Activated naive CD8-positive, alpha-beta T cell treated with anti-CD3 and anti-CD28 coated beads for 36 hours (primary cell): ENCODE measurements at regions not wholly inside any gene's neighbourhood (a gene's known extent, or its start where the extent isn't known, plus 50 kb on each side); places are given as distances from the start of the nearest gene placed in this dataset.
A peak's percentile ranks its signal among the peaks of the same experiment; 100 is the strongest.
"Not testable (repeated sequence)": the region's sequence is repeated elsewhere in the genome, so short reads cannot be mapped to it uniquely, and the experiment has no call there.

ENCODE experiments used
- DNase-seq: peaks from one replicate; pipeline ENCODE4 v3.0.0; 2021
- H3K27ac Mint-ChIP-seq: one replicate; pipeline ENCODE4 v1.8.0; 2022; ENCODE audit warnings: mild to moderate bottlenecking, moderate library complexity, mixed read lengths
- H3K27me3 Mint-ChIP-seq: one replicate; pipeline ENCODE4 v1.8.0; 2022; ENCODE audit warnings: mild to moderate bottlenecking, mixed read lengths
- H3K36me3 Mint-ChIP-seq: one replicate; pipeline ENCODE4 v1.8.0; 2021; ENCODE audit warnings: mild to moderate bottlenecking, mixed read lengths
- H3K4me1 Mint-ChIP-seq: one replicate; pipeline ENCODE4 v1.8.0; 2021; ENCODE audit warnings: mixed read lengths
- H3K4me3 Mint-ChIP-seq: one replicate; pipeline ENCODE4 v1.8.0; 2022; ENCODE audit warnings: mild to moderate bottlenecking, moderate library complexity, mixed read lengths
- H3K9me3 Mint-ChIP-seq: one replicate; pipeline ENCODE4 v1.8.0; 2022; ENCODE audit warnings: mixed read lengths

DNA sequence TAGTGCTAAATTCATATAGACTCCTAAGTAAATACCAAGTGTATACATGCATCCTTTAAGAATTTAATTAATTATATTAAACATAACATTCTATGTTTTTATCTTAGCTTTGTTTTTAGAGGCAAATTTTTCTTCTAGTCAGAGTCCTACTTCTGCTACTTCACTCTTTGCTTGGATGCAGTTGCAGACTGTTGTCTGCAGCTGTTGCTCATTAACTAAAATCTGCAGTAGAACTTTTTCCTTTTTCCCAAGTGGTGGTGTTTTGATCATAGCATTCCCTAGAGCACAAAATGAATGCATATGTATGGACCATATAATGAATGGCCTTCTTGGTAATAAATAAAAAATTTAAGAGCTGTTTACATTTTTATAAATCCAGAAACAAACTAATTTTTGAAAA lies 198.3 kb downstream of the CASP12 start:
- H3K4me1 Mint-ChIP-seq: peaks cover 17% of the 10 kb centered on the region
- no peak overlapping the region for H3K27ac Mint-ChIP-seq
- no peaks in the 10 kb centered on the region for H3K27me3 Mint-ChIP-seq
- DNase-seq: no peak
- no peaks in the 10 kb centered on the region for H3K9me3 Mint-ChIP-seq
- H3K36me3 Mint-ChIP-seq: peaks cover 3% of the 10 kb centered on the region
- no peak overlapping the region for H3K4me3 Mint-ChIP-seq

DNA sequence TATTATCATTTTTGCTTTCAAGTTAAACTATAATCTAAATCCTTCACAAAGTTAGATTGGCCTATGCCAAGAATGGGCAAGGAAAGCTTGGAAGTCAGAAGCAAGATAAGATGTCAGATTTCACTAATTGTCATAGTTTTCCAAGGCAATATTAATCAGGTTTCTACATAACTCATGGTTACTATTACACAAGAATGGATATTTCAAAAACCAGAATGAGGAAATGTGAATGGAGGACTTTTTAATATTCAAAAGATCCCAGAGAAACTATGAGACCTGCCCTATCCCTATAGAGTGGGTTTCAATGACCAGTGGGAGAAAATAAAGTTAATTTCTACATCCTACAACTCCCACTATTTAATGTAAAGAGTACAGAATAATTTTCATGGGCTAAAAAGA lies 203.2 kb downstream of the CASP12 start:
- Mint-ChIP-seq H3K4me3 (no peak overlapping the region), H3K27me3 (no peaks in the 10 kb centered on the region), H3K27ac (no peak overlapping the region), H3K9me3 (peaks cover 5% of the 10 kb centered on the region), H3K4me1 (peaks cover 12% of the 10 kb centered on the region), H3K36me3 (peaks cover 2% of the 10 kb centered on the region)
- no peak for DNase-seq

DNA sequence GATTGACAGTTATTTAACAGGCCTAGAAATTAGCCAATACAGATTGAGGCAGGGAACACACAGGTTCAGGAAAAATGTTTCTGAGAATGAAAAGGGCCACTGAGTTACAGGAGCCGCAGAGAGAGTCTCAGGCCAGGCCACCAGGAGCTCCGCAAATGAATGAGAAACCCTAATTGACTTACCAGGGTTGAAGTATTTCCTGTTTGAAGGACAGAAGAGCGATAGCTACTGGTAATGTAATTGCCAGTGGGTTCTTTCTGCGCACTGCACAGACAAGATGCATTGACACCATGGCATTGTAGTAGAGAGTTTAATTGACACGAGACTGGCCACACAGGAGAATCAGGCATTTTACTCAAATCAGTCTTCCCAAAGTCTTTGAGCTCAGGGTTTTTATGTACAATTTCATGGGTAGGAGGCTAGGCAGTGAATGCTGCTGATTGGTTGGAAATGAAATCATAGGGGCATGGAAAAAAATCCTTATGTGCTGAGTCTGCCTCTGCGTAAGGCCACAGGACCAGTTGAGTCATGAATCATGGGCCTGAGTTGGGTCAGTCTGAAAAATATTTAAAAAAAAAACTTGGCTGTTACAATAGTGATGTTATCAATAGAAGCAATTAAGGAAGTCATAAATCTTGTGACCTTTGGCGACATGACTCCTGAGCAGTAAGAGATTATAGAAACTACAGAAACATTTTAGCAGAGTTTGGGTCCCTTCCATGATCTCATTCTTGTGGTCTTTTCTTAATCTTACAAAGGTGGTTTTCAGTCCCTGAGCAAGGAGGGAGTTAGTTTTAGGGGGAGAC lies 203.8 kb downstream of the CASP12 start:
- no peak for DNase-seq
- Mint-ChIP-seq H3K4me3 (no peak overlapping the region), H3K9me3 (peaks cover 5% of the 10 kb centered on the region), H3K4me1 (peaks cover 12% of the 10 kb centered on the region), H3K27ac (peak overlapping the region; percentile 13), H3K36me3 (peaks cover 2% of the 10 kb centered on the region), H3K27me3 (no peaks in the 10 kb centered on the region)

DNA sequence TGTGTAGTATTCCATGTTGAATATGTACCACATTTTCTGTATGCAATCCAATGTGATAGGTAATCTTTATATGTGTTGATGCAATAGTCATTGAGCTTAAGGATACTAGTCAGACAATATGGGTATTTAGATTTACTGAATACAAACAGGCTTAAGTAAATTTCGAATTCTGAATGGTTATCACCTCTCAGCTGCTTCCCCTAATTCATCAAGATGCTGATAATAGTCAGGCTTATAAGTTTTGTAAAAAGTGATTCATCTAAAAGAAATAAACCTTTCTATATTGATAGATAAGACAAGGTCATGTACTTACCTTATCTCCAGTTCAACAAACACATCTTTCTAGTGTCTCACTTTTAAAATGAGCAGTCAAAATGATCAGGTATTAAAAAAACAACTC lies 205.5 kb downstream of the CASP12 start:
- DNase-seq: no peak
- no peak overlapping the region for H3K4me3 Mint-ChIP-seq
- peaks cover 21% of the 10 kb centered on the region for H3K4me1 Mint-ChIP-seq
- peaks cover 5% of the 10 kb centered on the region for H3K9me3 Mint-ChIP-seq
- H3K27me3 Mint-ChIP-seq: no peaks in the 10 kb centered on the region
- no peak overlapping the region for H3K27ac Mint-ChIP-seq
- H3K36me3 Mint-ChIP-seq: peaks cover 2% of the 10 kb centered on the region

DNA sequence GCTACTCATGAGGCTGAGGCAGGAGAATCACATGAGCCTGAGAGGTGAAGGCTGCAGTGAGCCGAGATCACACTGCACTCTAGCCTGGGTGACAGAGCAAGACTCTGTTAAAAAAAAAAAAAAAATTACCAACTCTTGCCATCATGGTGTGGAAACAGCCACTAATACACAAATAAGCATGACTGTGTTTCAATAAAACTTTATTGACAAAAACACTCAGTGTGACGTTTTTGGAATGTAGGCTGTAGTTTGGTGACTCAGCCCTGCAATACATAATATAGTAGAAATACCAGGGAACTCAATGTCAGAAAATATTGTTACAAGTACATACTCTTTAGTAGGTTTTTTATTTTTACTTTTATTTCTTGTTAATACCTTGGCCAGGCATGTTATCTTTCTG lies 207.1 kb downstream of the CASP12 start:
- DNase-seq: no peak
- H3K27me3 Mint-ChIP-seq: no peaks in the 10 kb centered on the region
- H3K9me3 Mint-ChIP-seq: peaks cover 5% of the 10 kb centered on the region
- H3K4me1 Mint-ChIP-seq: peaks cover 23% of the 10 kb centered on the region
- H3K36me3 Mint-ChIP-seq: peaks cover 2% of the 10 kb centered on the region
- no peak overlapping the region for H3K27ac Mint-ChIP-seq
- no peak overlapping the region for H3K4me3 Mint-ChIP-seq

DNA sequence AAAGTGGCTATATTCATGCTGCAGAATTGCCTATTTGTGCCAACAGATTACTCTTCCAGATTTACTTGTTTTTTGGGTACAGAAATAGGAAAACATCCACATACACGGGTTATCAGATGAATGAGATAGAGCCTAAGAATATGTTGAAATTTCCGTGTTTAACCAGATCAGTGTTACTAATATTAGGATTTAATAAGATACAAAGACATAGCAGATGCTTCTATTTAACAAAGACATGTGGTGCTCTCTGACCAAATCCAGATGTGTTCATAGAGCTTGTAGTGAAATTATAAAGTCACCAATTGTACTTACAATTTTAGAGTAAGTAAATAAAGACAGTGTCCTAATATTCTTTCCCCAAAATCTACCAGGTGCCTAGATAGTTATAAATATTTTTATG lies 208.0 kb downstream of the CASP12 start:
- DNase-seq: no peak
- Mint-ChIP-seq H3K4me3 (no peak overlapping the region), H3K9me3 (peaks cover 5% of the 10 kb centered on the region), H3K27ac (no peak overlapping the region), H3K4me1 (peaks cover 23% of the 10 kb centered on the region), H3K27me3 (no peaks in the 10 kb centered on the region), H3K36me3 (peaks cover 2% of the 10 kb centered on the region)

DNA sequence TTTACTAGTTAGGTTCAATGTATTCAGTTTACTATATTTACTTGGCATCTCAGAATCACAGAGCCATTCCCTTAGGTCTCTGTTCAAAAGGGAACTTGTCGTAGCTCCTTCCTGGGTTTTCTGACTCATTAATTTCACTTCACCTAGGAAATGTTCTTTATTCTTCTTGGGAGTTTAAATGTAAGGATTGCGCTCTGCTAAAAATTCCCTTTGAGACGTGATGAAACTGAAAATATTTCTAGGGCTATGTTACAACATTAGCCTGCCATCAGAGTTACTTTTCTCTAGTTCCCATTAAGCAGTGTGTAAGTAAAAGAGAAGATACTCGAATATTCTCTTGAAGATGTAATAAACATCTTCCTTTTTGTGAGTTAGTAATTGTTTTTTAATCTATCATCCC lies 209.5 kb downstream of the CASP12 start:
- no peak overlapping the region for H3K27ac Mint-ChIP-seq
- DNase-seq: no peak
- H3K4me3 Mint-ChIP-seq: no peak overlapping the region
- peaks cover 16% of the 10 kb centered on the region for H3K4me1 Mint-ChIP-seq
- H3K36me3 Mint-ChIP-seq: peaks cover 2% of the 10 kb centered on the region
- no peaks in the 10 kb centered on the region for H3K27me3 Mint-ChIP-seq
- peaks cover 5% of the 10 kb centered on the region for H3K9me3 Mint-ChIP-seq

DNA sequence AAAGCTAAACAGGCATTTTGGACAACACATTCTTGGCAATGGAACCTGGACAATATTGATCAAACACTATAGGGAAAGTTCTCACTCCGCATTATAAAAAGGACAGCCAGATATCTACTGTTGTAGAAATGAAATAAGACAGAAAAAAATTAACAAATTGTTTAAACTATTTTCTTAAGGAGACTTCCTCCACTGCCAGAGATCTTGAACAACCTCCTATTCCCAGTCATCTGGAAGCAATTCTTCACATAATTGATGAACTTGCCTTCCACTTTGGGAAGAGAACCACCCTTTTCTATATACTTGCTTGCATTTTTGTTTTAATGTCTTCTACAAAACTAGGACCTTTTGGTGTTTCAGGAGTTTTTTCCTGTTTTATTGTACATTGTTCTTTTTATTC lies 216.1 kb downstream of the CASP12 start:
- no peak for DNase-seq
- H3K27me3 Mint-ChIP-seq: no peaks in the 10 kb centered on the region
- H3K27ac Mint-ChIP-seq: no peak overlapping the region
- H3K9me3 Mint-ChIP-seq: peaks cover 4% of the 10 kb centered on the region
- peaks cover 8% of the 10 kb centered on the region for H3K4me1 Mint-ChIP-seq
- H3K36me3 Mint-ChIP-seq: no peaks in the 10 kb centered on the region
- H3K4me3 Mint-ChIP-seq: no peak overlapping the region

DNA sequence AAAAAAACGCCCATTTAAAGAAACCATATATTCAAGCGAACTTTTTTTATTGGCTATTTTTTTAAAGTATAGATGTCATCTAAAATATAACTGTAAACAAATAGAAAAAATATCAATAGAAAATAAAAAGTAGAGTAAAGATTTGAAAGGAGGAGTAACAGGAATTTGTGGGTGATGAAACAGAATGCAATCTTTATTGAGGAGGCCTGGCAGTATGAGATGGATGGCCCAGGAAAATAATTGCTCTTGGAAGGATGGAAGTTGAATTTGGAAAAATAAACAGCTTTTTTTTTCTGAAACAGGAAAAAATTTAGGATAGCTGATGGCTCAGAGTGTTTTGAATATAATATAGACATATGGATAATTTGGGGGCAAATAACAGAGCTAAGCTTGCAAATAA lies 219.0 kb downstream of the CASP12 start:
- no peak overlapping the region for H3K27ac Mint-ChIP-seq
- H3K4me1 Mint-ChIP-seq: peaks cover 7% of the 10 kb centered on the region
- H3K27me3 Mint-ChIP-seq: no peaks in the 10 kb centered on the region
- peaks cover 1% of the 10 kb centered on the region for H3K36me3 Mint-ChIP-seq
- peaks cover 9% of the 10 kb centered on the region for H3K9me3 Mint-ChIP-seq
- DNase-seq: no peak
- no peak overlapping the region for H3K4me3 Mint-ChIP-seq

DNA sequence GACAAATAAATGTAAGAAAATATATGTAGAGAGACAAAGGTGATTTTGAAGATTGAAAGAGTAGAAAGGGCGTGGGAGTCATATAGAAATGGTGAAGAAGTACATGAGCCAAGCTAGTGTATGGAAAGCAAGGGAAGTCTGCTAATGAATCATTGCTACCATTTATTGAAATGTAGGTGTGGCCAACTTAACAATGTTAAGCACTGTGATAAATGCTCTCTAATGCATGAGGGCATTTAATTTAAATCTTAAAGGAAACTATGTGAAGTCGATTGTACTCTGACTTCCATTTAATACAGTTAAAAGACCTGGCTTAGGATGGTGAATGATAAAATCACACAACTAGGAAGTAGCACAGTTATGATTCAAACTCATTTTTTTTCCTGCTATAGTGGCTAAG lies 219.9 kb downstream of the CASP12 start:
- DNase-seq: no peak
- Mint-ChIP-seq H3K4me3 (no peak overlapping the region), H3K27me3 (no peaks in the 10 kb centered on the region), H3K27ac (no peak overlapping the region), H3K4me1 (peaks cover 12% of the 10 kb centered on the region), H3K36me3 (peaks cover 1% of the 10 kb centered on the region), H3K9me3 (peaks cover 9% of the 10 kb centered on the region)

DNA sequence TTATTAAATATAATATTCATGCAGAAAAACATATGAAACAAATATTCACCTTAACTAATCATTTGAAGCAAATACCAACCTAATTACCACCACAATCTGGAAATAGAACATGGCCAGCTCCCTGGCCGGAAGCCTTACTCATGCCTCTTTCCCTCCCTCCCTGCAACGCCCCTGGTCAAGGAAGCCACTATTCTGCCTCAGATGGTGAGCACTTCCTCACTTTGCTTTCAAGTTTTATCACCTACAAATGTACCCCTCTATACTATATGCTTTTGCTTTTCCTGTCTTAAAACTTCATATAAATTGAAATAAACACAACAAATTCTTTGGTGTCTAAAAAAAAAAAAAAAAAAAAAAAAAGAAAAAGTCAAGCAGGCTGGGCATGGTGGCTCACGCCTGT lies 221.2 kb downstream of the CASP12 start:
- not testable (repeated sequence) for H3K4me3 Mint-ChIP-seq, H3K27ac Mint-ChIP-seq, DNase-seq, H3K36me3 Mint-ChIP-seq, H3K27me3 Mint-ChIP-seq
- peaks cover 10% of the 10 kb centered on the region for H3K4me1 Mint-ChIP-seq
- peaks cover 12% of the 10 kb centered on the region for H3K9me3 Mint-ChIP-seq

DNA sequence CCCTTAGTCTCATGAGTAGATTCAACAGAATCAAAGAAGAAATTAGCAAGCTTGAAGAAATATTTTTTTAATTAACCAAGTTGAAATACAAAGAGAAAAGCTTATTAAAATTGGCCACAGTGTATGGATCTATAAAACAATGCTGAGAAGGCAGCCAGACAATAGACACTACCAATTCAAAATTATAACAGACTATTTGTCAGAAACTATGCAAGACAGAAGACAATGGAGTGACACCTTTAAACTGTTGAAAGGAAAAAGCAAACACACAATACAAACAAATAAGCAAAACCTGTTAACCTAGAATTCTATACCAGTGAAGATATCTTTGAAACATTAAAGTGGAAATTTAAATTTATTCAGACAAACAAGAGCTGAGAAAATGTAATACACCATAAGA lies 225.4 kb downstream of the CASP12 start:
- Mint-ChIP-seq H3K4me3 (no peak overlapping the region), H3K9me3 (peaks cover 14% of the 10 kb centered on the region), H3K27me3 (no peaks in the 10 kb centered on the region), H3K36me3 (peaks cover 1% of the 10 kb centered on the region), H3K27ac (no peak overlapping the region), H3K4me1 (peaks cover 16% of the 10 kb centered on the region)
- no peak for DNase-seq

DNA sequence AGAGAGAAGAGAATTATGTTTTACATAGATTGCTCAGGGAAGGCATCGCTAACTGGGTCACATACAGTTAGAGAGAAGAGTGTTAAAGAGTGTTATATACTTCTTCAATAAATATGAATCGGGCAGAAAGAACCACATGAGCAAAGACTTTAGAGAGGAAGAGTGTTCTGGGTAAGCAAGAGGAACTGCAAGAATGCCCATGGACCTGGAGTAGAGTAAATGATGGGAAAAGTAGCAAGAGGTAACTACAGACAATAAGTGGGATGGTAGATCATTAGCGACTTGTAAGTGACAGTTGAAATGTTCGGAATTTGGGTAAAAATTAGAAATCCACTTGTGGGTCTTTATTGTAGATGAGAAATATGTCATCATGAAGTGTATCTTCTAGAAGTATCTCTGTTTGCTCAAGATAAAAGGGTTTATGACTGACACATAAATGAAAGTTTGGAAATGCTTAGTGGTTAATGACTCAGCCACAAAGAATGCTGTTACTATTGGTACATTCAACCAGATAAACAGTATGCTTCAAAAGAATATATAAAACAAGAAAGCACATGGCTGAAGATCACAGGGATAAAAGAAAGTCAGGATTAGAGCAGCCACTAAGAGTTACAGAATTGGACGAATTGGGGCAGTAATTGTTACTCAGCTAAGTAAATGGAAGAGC lies 229.3 kb downstream of the CASP12 start:
- H3K9me3 Mint-ChIP-seq: peaks cover 8% of the 10 kb centered on the region
- H3K27ac Mint-ChIP-seq: peak overlapping the region; percentile 20
- no peak for DNase-seq
- no peak overlapping the region for H3K4me3 Mint-ChIP-seq
- no peaks in the 10 kb centered on the region for H3K27me3 Mint-ChIP-seq
- peaks cover 2% of the 10 kb centered on the region for H3K36me3 Mint-ChIP-seq
- H3K4me1 Mint-ChIP-seq: peaks cover 12% of the 10 kb centered on the region

DNA sequence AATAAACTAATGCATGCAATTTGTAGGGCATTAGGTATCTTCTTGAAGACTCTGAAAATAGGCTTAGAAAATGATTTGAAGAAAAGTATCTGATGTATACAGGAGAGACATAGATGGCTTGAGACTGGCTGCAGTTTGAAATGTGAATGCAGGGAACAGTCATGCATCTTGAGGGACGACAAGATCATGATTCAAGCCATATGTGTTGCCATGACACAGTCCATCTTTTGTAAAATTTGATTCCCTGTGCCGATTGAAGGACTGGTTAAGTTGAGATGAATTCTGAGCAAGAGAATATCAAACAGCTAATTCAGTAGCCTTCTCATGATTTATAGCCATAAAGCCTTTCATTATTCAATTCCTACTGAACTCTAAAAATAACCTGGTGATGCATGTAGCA lies 231.6 kb downstream of the CASP12 start:
- Mint-ChIP-seq H3K27me3 (no peaks in the 10 kb centered on the region), H3K9me3 (peaks cover 5% of the 10 kb centered on the region), H3K4me3 (no peak overlapping the region), H3K36me3 (peaks cover 2% of the 10 kb centered on the region), H3K27ac (no peak overlapping the region), H3K4me1 (peaks cover 9% of the 10 kb centered on the region)
- no peak for DNase-seq

DNA sequence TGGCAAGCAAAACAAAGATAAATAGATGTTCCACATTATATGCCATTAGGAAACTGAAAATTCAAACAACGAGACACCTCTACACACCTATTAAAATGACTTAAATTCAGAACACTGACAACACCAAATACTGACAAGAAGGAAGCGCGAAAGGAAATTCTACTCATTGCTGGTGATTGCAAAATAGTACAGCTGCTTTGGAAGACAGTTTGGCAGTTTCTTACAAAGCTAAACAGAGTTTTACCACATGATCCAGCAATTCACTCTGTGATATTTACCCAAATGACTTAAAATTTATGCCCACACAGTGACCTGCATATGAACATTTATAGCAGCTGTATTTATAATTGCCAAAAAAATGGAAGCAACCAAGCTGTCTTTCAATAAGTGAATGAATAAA lies 232.6 kb downstream of the CASP12 start:
- H3K4me3 Mint-ChIP-seq: no peak overlapping the region
- H3K4me1 Mint-ChIP-seq: peaks cover 9% of the 10 kb centered on the region
- no peak for DNase-seq
- H3K9me3 Mint-ChIP-seq: peaks cover 5% of the 10 kb centered on the region
- H3K27me3 Mint-ChIP-seq: no peaks in the 10 kb centered on the region
- peaks cover 2% of the 10 kb centered on the region for H3K36me3 Mint-ChIP-seq
- H3K27ac Mint-ChIP-seq: no peak overlapping the region
